B cell (primary cell): ENCODE measurements at regions not wholly inside any gene's neighbourhood (a gene's known extent, or its start where the extent isn't known, plus 50 kb on each side); places are given as distances from the start of the nearest gene placed in this dataset.

ENCODE experiments used
- ATAC-seq: fragments of 200-7000 bp; cut with Tn5 transposase; one replicate; pipeline ENCODE4 v1.10.0; 2021; ENCODE audit warnings: low read depth, mild to moderate bottlenecking, moderate number of reproducible peaks, moderate library complexity
- CTCF ChIA-PET: fragments of 350-600 bp; sonication (Branson Sonifier 250); formaldehyde crosslinking; loops from one replicate; lab custom pipeline; 2021; ENCODE audit warnings: antibody characterized with exemption, inconsistent platforms; lab: Charles Lee
- POLR2A ChIA-PET: fragments of 350-600 bp; sonication (Branson Sonifier 250); formaldehyde crosslinking; loops from one replicate; lab custom pipeline; 2021; ENCODE audit warnings: antibody characterized with exemption; lab: Charles Lee
- DNase-seq: peaks from one replicate; pipeline ENCODE4 v3.0.0; 2013
- H2AFZ ChIP-seq: 2 replicates; pipeline ENCODE4 v1.6.1; 2012; ENCODE audit warnings: mild to moderate bottlenecking, low read depth, low read length; ENCODE audit not compliant: insufficient read depth, poor library complexity, severe bottlenecking
- H3K27ac ChIP-seq, 2 donors: 1 replicate in 1 of 2; 2 replicates in 1 of 2; pipeline ENCODE4 v1.5.1; 2012 to 2013; ENCODE audit warnings: low read length in 2 of 2, mild to moderate bottlenecking in 2 of 2, moderate library complexity in 1 of 2
- H3K27me3 ChIP-seq, 4 experiments: fragments of 200-600 bp in 1 of 4; sonication (generic) in 1 of 4; replicated peaks in 1 of 4; 1 replicate in 2 of 4; 2 replicates in 2 of 4; pipeline versions ENCODE4 v1.6.1 to v1.7.0; 2013 to 2016; ENCODE audit warnings: low read length in 3 of 4, mild to moderate bottlenecking in 2 of 4, mixed read lengths in 1 of 4, moderate library complexity in 1 of 4; ENCODE audit not compliant: insufficient read depth in 4 of 4, control insufficient read depth in 3 of 4; ENCODE audit errors: control extremely low read depth in 1 of 4
- H3K36me3 ChIP-seq, 2 experiments: replicated peaks in 1 of 2; 1 replicate in 1 of 2; 2 replicates in 1 of 2; pipeline versions ENCODE4 v1.6.1 to v1.7.1; 2013; ENCODE audit warnings: low read length in 1 of 2; ENCODE audit not compliant: insufficient read depth in 2 of 2, control insufficient read depth in 1 of 2; ENCODE audit errors: control extremely low read depth in 1 of 2, extremely low read depth in 1 of 2
- H3K4me1 ChIP-seq, 2 donors: fragments of 200-600 bp in 1 of 2; sonication (generic) in 1 of 2; 1 replicate in 1 of 2; 2 replicates in 1 of 2; pipeline versions ENCODE4 v1.5.1 to v1.6.1; 2013 to 2017; ENCODE audit warnings: low read length in 2 of 2; ENCODE audit not compliant: control insufficient read depth in 2 of 2, insufficient read depth in 2 of 2
- H3K4me2 ChIP-seq: replicated peaks from 2 replicates; pipeline ENCODE3; 2012; ENCODE audit warnings: mild to moderate bottlenecking, low read depth, low read length; ENCODE audit not compliant: poor library complexity, severe bottlenecking
- H3K4me3 ChIP-seq, 5 experiments: fragments of 200-600 bp in 1 of 5; sonication (generic) in 1 of 5; 1 replicate in 3 of 5; 2 replicates in 2 of 5; pipeline versions ENCODE4 v1.5.1 to v1.7.0; 2011 to 2016; ENCODE audit warnings: low read length in 4 of 5, mild to moderate bottlenecking in 4 of 5, low read depth in 2 of 5, control low read depth in 1 of 5, moderate library complexity in 1 of 5; ENCODE audit not compliant: insufficient read depth in 1 of 5; ENCODE audit errors: control extremely low read depth in 1 of 5, extremely low read depth in 1 of 5
- H3K79me2 ChIP-seq: fragments of 200-600 bp; sonication (generic); one replicate; pipeline ENCODE4 v1.6.0; 2016; ENCODE audit warnings: low read length; ENCODE audit not compliant: control insufficient read depth, insufficient read depth
- H3K9ac ChIP-seq: fragments of 200-600 bp; sonication (generic); 2 replicates; pipeline ENCODE4 v1.6.1; 2017; ENCODE audit warnings: mild to moderate bottlenecking, low read length, moderate library complexity
- H3K9me3 ChIP-seq, 3 donors: one replicate each; pipeline versions ENCODE4 v1.6.1 to v1.7.1; 2013; ENCODE audit warnings: low read length in 2 of 3; ENCODE audit not compliant: control insufficient read depth in 2 of 3, insufficient read depth in 1 of 3; ENCODE audit errors: control extremely low read depth in 1 of 3
- H4K20me1 ChIP-seq: 2 replicates; pipeline ENCODE4 v1.6.0; 2012; ENCODE audit warnings: mild to moderate bottlenecking, low read length; ENCODE audit not compliant: insufficient read depth, control insufficient read depth, poor library complexity, severe bottlenecking
- H3K27ac Mint-ChIP-seq: one replicate; pipeline ENCODE4 v1.8.0; 2021; ENCODE audit warnings: mixed read lengths
- H3K27me3 Mint-ChIP-seq: one replicate; pipeline ENCODE4 v1.8.0; 2021; ENCODE audit warnings: mixed read lengths
- H3K4me1 Mint-ChIP-seq: one replicate; pipeline ENCODE4 v1.8.0; 2021; ENCODE audit warnings: mixed read lengths
- H3K4me3 Mint-ChIP-seq: one replicate; pipeline ENCODE4 v1.8.0; 2021; ENCODE audit warnings: mixed read lengths
- H3K9me3 Mint-ChIP-seq: one replicate; pipeline ENCODE4 v1.8.0; 2022; ENCODE audit warnings: mixed read lengths; ENCODE audit not compliant: insufficient read depth
- CTCF ChIP-seq: fragments of 200-600 bp; IDR thresholded peaks from one replicate; pipeline ENCODE4 v1.8.0; 2022; ENCODE audit warnings: antibody characterized with exemption, mild to moderate bottlenecking
- EZH2 ChIP-seq: IDR thresholded peaks from 2 replicates; pipeline ENCODE4 v1.6.1; 2012; ENCODE audit warnings: borderline replicate concordance, low read depth, mild to moderate bottlenecking, moderate library complexity, low read length; ENCODE audit not compliant: insufficient read depth, poor library complexity, severe bottlenecking
- WGBS: methylation state at CpG from one replicate; pipeline ENCODE4 v1.1.5; 2013; ENCODE audit warnings: missing lambda C conversion rate; ENCODE audit not compliant: insufficient coverage; 5-methylcytosine and 5-hydroxymethylcytosine counted together
- intact Hi-C: fragments of 100-400 bp; cut with micrococcal nuclease; formaldehyde crosslinking; loops from one replicate; pipeline ENCODE4 v1.10.0; 2022

GRCh38 chr22:35175392-35175791 lies 81.9 kb upstream of the HMGXB4 start:
- Histone ChIP-seq H3K36me3 (no peaks in the 10 kb centered on the region), H3K27ac (no peak overlapping the region), H3K27me3 (peaks cover 0 to 3% (median 0%) of the 10 kb centered on the region in 4 experiments), H3K9me3 (peaks cover 0 to 4% (median 0%) of the 10 kb centered on the region in 3 donors), H2AFZ (no peak overlapping the region), H4K20me1 (no peaks in the 10 kb centered on the region), H3K4me3 (no peak overlapping the region), H3K9ac (no peak overlapping the region), H3K4me2 (no peak overlapping the region), H3K79me2 (no peaks in the 10 kb centered on the region), H3K4me1 (no peaks in the 10 kb centered on the region)
- intact Hi-C loops: no loop called here
- ChIA-PET CTCF (no interaction called here), POLR2A (no interaction called here)
- H3K27me3 Mint-ChIP-seq: peaks cover 39% of the 10 kb centered on the region
- TF ChIP-seq EZH2 (no peak), CTCF (no peak)
- ATAC-seq (no peak), DNase-seq (no peak)
- WGBS: 83% methylated on average over 2 of the region's 2 CpGs
- H3K27ac Mint-ChIP-seq: no peak overlapping the region
- H3K4me1 Mint-ChIP-seq: no peaks in the 10 kb centered on the region
- no peaks in the 10 kb centered on the region for H3K9me3 Mint-ChIP-seq
- H3K4me3 Mint-ChIP-seq: no peak overlapping the region

GRCh38 chr22:35177811-35178210 lies 79.5 kb upstream of the HMGXB4 start:
- no peak overlapping the region for H3K9ac ChIP-seq
- intact Hi-C loops: no loop called here
- WGBS: 69% methylated on average over 2 of the region's 2 CpGs
- H3K4me3 Mint-ChIP-seq: no peak overlapping the region
- H3K4me2 ChIP-seq: no peak overlapping the region
- no peak for DNase-seq
- no peaks in the 10 kb centered on the region for H3K4me1 Mint-ChIP-seq
- no peak overlapping the region for H3K27ac ChIP-seq
- no peaks in the 10 kb centered on the region for H3K79me2 ChIP-seq
- POLR2A ChIA-PET: no interaction called here
- H3K4me1 ChIP-seq: no peaks in the 10 kb centered on the region
- no peak for ATAC-seq
- no peak overlapping the region for H2AFZ ChIP-seq
- peaks cover 35% of the 10 kb centered on the region for H3K27me3 Mint-ChIP-seq
- H3K27me3 ChIP-seq: peaks cover 0 to 3% (median 0%) of the 10 kb centered on the region in 4 experiments
- no peak overlapping the region for H3K4me3 ChIP-seq
- no peak overlapping the region for H3K27ac Mint-ChIP-seq
- H3K9me3 Mint-ChIP-seq: no peaks in the 10 kb centered on the region
- TF ChIP-seq CTCF: no peak
- no peak for TF ChIP-seq EZH2
- no peaks in the 10 kb centered on the region for H4K20me1 ChIP-seq
- CTCF ChIA-PET: interaction anchor here (0.7 kb wide), 1 partner anchor 27 kb away, joined by 3 read pairs; no protein-coding TSS in a partner anchor
- peaks cover 0 to 7% (median 1%) of the 10 kb centered on the region in 3 donors for H3K9me3 ChIP-seq
- no peaks in the 10 kb centered on the region for H3K36me3 ChIP-seq
